Mesodermal cell (in vitro differentiated cells): ENCODE measurements at regions not wholly inside any gene's neighbourhood (a gene's known extent, or its start where the extent isn't known, plus 50 kb on each side); places are given as distances from the start of the nearest gene placed in this dataset.

Experiments
- H3K27ac ChIP-seq: 2 replicates; pipeline ENCODE4 v1.7.0; 2013; ENCODE audit warnings: mild to moderate bottlenecking, low read depth, low read length, moderate library complexity; ENCODE audit not compliant: severe bottlenecking
- H3K36me3 ChIP-seq: 2 replicates; pipeline ENCODE4 v1.7.1; 2013; ENCODE audit warnings: mild to moderate bottlenecking, low read length, moderate library complexity; ENCODE audit not compliant: control insufficient read depth, insufficient read depth
- H3K4me1 ChIP-seq: one replicate; pipeline ENCODE4 v1.7.1; 2013; ENCODE audit warnings: mild to moderate bottlenecking, low read length; ENCODE audit not compliant: insufficient read depth, control insufficient read depth, poor library complexity, severe bottlenecking
- H3K4me3 ChIP-seq: 2 replicates; pipeline ENCODE4 v1.7.0; 2013; ENCODE audit warnings: low read length, control low read depth, mild to moderate bottlenecking; ENCODE audit not compliant: insufficient read depth, poor library complexity, severe bottlenecking; ENCODE audit errors: extremely low read depth
- H3K9me3 ChIP-seq: 2 replicates; pipeline ENCODE4 v1.7.1; 2013; ENCODE audit warnings: mild to moderate bottlenecking, low read length, moderate library complexity; ENCODE audit not compliant: control insufficient read depth
- WGBS, 2 experiments: methylation state at CpG; one replicate each; pipeline ENCODE4 v1.1.5; 2013; ENCODE audit warnings: missing lambda C conversion rate in 2 of 2; ENCODE audit not compliant: insufficient coverage in 2 of 2; 5-methylcytosine and 5-hydroxymethylcytosine counted together

DNA sequence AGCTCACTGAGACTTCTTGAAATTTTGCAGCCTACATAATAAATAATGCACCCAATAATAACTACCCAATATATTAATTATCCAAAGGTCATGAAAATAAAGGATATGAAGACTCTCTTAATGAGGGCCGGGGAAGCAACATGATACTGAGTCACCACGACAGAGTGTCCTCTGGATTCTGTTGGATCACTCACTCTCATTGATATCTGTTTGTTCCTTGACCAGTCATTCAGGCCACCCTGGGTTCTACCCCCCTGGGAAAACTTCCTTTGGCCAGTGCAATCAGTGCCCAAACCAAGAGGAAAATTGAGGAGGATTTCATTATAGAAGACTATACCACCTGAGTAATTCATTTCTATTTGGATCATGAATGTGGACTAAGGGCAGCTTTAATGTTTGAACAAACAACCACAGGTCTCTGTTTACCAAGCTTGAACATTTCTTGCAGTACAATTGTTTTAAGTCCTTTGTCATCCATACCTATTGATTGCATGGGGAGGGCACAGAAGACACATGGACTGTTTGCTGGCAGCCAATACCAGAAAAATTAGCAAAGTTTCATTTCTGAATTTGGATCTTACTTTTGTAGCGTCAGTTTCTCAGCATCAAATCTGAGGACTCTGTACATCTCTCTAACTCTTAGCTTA lies 137.2 kb upstream of the FGGY start:
- H3K27ac ChIP-seq: no peak overlapping the region
- peaks cover 6% of the 10 kb centered on the region for H3K4me1 ChIP-seq
- H3K36me3 ChIP-seq: no peaks in the 10 kb centered on the region
- H3K4me3 ChIP-seq: no peak overlapping the region
- WGBS, 2 experiments: 38% methylated on average over 2 of the region's 3 CpGs; no CpG with 5 or more reads in 1 of the 2 experiments
- H3K9me3 ChIP-seq: peaks cover 7% of the 10 kb centered on the region

GRCh38 chr1:59161136-59161535 lies 135.8 kb upstream of the FGGY start:
- Histone ChIP-seq H3K9me3 (peaks cover 7% of the 10 kb centered on the region), H3K4me3 (no peak overlapping the region), H3K36me3 (no peaks in the 10 kb centered on the region), H3K27ac (no peak overlapping the region), H3K4me1 (peaks cover 6% of the 10 kb centered on the region)

- no peak overlapping the region for H3K27ac ChIP-seq
- H3K4me1 ChIP-seq: no peaks in the 10 kb centered on the region
- 50% methylated on average over 1 of the region's 1 CpG; no CpG with 5 or more reads in 1 of the 2 experiments for WGBS, 2 experiments
- H3K4me3 ChIP-seq: no peak overlapping the region
- peaks cover 7% of the 10 kb centered on the region for H3K9me3 ChIP-seq
- no peaks in the 10 kb centered on the region for H3K36me3 ChIP-seq
Observed at GRCh38 chr1:59162665-59163064, 134.2 kb upstream of the FGGY start.

DNA sequence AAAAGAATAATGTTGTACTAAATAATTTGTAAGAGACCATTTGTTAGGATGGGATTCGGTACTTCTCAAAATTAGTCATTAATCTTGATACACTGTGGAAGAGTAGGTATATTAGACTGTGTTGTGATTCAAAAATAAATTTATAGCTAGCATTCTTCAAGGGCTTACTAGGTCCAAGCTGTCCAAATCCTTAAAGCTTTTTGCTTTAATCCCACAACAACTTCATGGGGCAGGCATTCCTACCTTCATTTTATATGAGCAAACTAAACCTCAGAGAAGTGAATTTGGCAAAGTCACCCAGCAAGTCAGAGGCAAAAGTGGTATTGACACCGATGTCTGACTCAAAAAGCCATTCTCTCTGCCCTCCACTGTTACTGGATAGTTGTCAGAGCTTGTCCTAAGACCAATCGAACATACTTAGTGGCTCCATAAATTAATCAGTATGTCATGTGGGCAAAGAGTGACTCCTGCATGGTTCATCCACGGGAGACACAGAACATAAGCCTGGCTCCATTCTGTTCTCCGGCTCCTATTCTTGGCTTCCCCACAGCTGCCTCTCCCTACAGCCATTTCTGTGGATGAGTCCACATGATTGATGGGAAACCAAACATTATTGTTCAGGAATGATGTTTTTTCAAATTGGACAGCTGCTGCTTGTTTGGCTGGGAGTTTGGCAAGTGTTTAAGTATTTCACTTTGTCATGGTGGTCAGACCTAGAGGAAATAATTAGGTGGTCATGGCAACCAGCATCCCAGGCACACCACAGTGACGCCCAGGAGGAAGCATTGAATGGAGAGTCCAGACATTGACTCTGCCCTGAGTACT lies 133.4 kb upstream of the FGGY start:
- Histone ChIP-seq H3K27ac (no peak overlapping the region), H3K4me3 (no peak overlapping the region), H3K4me1 (no peaks in the 10 kb centered on the region), H3K9me3 (peaks cover under 1% of the 10 kb centered on the region), H3K36me3 (no peaks in the 10 kb centered on the region)
- WGBS, 2 experiments: 79 to 90% methylated on average over 4 to 5 of the region's 6 CpGs

- H3K4me1 ChIP-seq: no peaks in the 10 kb centered on the region
- H3K36me3 ChIP-seq: no peaks in the 10 kb centered on the region
- 100% methylated on average over 1 of the region's 3 CpGs; no CpG with 5 or more reads in 1 of the 2 experiments for WGBS, 2 experiments
- H3K4me3 ChIP-seq: no peak overlapping the region
- H3K9me3 ChIP-seq: no peaks in the 10 kb centered on the region
- no peak overlapping the region for H3K27ac ChIP-seq
Observed at GRCh38 chr1:59164371-59164770, 132.5 kb upstream of the FGGY start.

DNA sequence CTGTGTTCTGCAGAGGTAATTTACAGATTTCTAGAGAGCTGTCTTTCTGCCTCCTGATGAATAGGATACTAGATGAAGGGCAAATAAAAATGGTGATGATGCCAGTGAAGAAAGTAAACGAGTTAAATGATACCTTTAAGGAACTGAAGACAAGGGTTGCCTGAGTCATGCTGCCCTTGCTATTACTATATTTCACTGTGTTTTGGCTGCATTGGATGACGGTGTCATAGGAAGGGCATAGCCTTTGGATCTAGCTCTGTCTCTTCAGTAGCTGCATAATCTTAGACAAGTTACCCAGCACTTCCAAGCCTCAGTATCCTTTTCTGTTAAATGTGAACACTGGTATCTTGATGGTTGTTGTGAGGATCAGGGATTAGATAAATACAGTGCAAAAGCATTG lies 131.5 kb upstream of the FGGY start:
- no peaks in the 10 kb centered on the region for H3K9me3 ChIP-seq
- H3K27ac ChIP-seq: no peak overlapping the region
- 86 to 100% methylated on average over 1 of the region's 2 CpGs for WGBS, 2 experiments
- no peak overlapping the region for H3K4me3 ChIP-seq
- no peaks in the 10 kb centered on the region for H3K36me3 ChIP-seq
- H3K4me1 ChIP-seq: no peaks in the 10 kb centered on the region

DNA sequence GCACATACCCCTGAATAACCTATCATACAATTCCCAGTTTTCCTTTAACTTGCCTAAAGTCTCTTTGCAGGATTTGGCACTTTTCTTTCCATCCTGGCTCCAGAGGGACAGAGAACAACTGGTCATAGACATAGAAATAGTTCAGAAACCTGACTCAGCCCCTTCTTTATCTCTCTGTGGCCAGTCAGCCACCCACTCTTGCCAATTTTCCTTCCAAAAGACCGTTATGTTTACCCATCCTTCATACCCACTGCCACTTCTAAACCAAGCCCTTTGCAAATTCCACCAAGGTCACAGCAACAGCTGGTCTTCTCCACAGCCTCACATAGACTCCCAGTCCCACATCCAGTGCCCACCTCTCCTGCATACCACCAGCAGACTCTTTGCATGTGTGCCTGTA lies 127.2 kb upstream of the FGGY start:
- Histone ChIP-seq H3K4me1 (peaks cover 9% of the 10 kb centered on the region), H3K9me3 (no peaks in the 10 kb centered on the region), H3K36me3 (no peaks in the 10 kb centered on the region), H3K27ac (no peak overlapping the region), H3K4me3 (no peak overlapping the region)
- WGBS, 2 experiments: 64 to 83% methylated on average over 1 of the region's 1 CpG

DNA sequence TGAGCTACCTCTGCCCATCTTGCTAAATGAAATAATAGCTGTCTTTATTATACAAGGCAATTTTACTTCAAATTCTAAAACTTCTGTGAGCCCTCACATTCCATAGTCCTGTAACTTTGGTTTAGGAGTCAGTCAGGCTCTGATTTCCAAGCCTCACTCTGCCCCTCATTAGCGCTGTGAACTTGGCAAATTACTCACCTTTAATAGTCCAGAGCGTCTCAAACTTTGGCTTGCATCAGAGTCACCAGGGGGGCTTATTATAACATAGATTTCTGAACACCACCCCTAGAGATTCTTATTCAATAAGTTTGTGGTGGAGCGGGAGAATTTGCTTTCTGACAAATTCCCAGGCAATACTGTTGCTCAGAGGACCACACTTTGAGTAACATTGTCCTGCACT lies 126.2 kb upstream of the FGGY start:
- no CpG with 5 or more reads among the region's 3 CpGs for WGBS, 2 experiments
- Histone ChIP-seq H3K4me3 (no peak overlapping the region), H3K4me1 (peaks cover 9% of the 10 kb centered on the region), H3K27ac (no peak overlapping the region), H3K9me3 (no peaks in the 10 kb centered on the region), H3K36me3 (no peaks in the 10 kb centered on the region)

DNA sequence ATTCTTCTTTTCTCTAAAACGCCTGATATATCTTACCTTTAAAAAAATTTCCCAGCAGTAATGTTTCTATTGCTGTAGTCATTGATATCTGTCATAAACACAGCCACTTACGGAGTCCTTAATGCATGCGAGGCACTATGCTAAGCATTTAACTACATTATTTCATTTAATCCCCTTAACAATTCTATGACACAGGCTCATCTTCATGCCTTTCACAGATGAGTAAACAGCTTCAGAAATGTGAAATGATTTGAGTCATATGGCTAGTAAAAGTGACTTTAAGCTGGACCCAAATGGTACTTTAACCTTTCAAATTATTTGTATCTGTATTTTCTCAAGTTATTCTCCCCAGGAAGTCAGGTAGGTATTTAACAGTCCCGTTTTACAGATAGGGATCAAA lies 125.1 kb upstream of the FGGY start:
- Histone ChIP-seq H3K4me1 (peaks cover 9% of the 10 kb centered on the region), H3K27ac (no peak overlapping the region), H3K36me3 (no peaks in the 10 kb centered on the region), H3K9me3 (no peaks in the 10 kb centered on the region), H3K4me3 (no peak overlapping the region)
- WGBS, 2 experiments: 85% methylated on average over 3 of the region's 4 CpGs; no CpG with 5 or more reads in 1 of the 2 experiments

GRCh38 chr1:59172693-59173092 lies 124.2 kb upstream of the FGGY start:
- Histone ChIP-seq H3K4me1 (peaks cover 9% of the 10 kb centered on the region), H3K27ac (no peak overlapping the region), H3K4me3 (no peak overlapping the region), H3K9me3 (peaks cover 5% of the 10 kb centered on the region), H3K36me3 (no peaks in the 10 kb centered on the region)
- no CpG with 5 or more reads among the region's 1 CpG for WGBS, 2 experiments

DNA sequence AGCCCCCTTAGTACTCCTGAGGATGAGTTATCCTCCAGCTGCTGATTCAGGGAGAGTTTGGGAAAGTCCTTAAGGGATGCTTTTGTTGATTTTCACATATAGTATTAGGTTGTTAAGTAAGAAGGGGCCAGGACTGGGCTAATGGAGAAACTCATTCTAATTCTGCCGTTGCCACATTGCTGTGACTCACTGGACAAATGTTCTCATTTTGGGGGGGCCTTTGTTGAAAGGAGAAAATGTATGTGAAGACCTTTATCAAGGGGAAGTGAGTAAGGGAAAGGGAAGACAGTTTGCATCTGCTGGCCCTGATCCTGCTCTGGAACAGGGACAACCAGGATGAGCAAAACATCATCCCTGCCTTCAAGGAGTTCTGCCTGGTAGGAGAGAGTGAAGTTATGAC lies 123.2 kb upstream of the FGGY start:
- H3K4me3 ChIP-seq: no peak overlapping the region
- 80 to 88% methylated on average over 1 of the region's 1 CpG for WGBS, 2 experiments
- H3K27ac ChIP-seq: no peak overlapping the region
- H3K9me3 ChIP-seq: peaks cover 5% of the 10 kb centered on the region
- H3K4me1 ChIP-seq: peaks cover 9% of the 10 kb centered on the region
- no peaks in the 10 kb centered on the region for H3K36me3 ChIP-seq
